Neural crest cell (in vitro differentiated cells): ENCODE measurements at regions not wholly inside any gene's neighbourhood (a gene's known extent, or its start where the extent isn't known, plus 50 kb on each side); places are given as distances from the start of the nearest gene placed in this dataset.

Experiments
- DNase-seq: peaks from one replicate; pipeline ENCODE4 v3.0.0; 2021; ENCODE audit warnings: low read depth, mixed read lengths, low spot score
- H3K27ac Mint-ChIP-seq: one replicate; pipeline ENCODE4 v1.8.0; 2021; ENCODE audit warnings: mild to moderate bottlenecking, mixed read lengths; ENCODE audit not compliant: unreplicated experiment
- H3K27me3 Mint-ChIP-seq: 2 replicates; pipeline ENCODE4 v1.8.0; 2021; ENCODE audit warnings: low read depth, mild to moderate bottlenecking, mixed read lengths
- H3K36me3 Mint-ChIP-seq: 2 replicates; pipeline ENCODE4 v1.8.0; 2021; ENCODE audit warnings: low read depth, mild to moderate bottlenecking, mixed read lengths
- H3K4me1 Mint-ChIP-seq: 2 replicates; pipeline ENCODE4 v1.8.0; 2021; ENCODE audit warnings: mixed read lengths
- H3K4me3 Mint-ChIP-seq: one replicate; pipeline ENCODE4 v1.8.0; 2021; ENCODE audit warnings: mild to moderate bottlenecking, mixed read lengths
- H3K9me3 Mint-ChIP-seq: 2 replicates; pipeline ENCODE4 v1.8.0; 2021; ENCODE audit warnings: mixed read lengths
- TF ChIP-seq, protein P1 (sequence below): fragments of 200-600 bp; sonication (generic); conservative IDR thresholded peaks from 2 replicates; pipeline ENCODE4 v1.5.0; 2021; ENCODE audit warnings: antibody characterized with exemption, mild to moderate bottlenecking

DNA sequence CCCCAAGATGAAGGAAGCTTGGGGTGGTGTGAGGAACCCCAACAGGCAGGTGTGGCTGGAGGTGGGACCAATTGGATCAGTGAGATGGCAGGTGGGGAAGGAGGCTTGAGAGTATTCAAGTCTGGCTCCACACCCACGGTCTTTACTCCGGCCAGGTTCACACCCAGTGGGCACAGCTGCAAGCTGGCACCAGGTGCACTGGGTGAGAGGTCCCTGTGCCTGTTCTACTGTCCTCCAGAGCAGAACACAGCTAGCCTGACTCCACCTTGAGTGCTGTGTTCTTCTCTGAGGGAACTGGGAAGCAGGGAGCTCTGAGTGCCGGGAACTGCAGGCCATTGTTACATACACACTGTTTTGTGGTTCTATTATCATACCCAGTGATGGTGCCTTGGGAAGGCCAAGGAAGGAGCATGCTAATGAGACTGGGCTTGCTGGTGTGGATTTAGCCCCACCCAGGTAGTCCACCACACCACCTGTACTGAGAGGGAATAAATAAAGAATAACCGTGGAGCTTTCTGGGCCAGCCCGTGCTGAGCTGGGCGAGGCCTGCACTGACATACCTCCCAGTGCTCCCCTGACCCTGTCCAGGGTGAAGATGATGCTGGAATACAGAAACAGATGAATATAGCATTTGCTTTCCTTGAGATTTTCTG, 93.4 kb downstream of the ABHD5 start:
- no peaks in the 10 kb centered on the region for H3K36me3 Mint-ChIP-seq
- no peaks in the 10 kb centered on the region for H3K4me1 Mint-ChIP-seq
- no peak overlapping the region for H3K4me3 Mint-ChIP-seq
- TF ChIP-seq, protein P1, sequence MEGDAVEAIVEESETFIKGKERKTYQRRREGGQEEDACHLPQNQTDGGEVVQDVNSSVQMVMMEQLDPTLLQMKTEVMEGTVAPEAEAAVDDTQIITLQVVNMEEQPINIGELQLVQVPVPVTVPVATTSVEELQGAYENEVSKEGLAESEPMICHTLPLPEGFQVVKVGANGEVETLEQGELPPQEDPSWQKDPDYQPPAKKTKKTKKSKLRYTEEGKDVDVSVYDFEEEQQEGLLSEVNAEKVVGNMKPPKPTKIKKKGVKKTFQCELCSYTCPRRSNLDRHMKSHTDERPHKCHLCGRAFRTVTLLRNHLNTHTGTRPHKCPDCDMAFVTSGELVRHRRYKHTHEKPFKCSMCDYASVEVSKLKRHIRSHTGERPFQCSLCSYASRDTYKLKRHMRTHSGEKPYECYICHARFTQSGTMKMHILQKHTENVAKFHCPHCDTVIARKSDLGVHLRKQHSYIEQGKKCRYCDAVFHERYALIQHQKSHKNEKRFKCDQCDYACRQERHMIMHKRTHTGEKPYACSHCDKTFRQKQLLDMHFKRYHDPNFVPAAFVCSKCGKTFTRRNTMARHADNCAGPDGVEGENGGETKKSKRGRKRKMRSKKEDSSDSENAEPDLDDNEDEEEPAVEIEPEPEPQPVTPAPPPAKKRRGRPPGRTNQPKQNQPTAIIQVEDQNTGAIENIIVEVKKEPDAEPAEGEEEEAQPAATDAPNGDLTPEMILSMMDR, result no peak
- H3K27me3 Mint-ChIP-seq, result peaks cover 2% of the 10 kb centered on the region
- peaks cover 3% of the 10 kb centered on the region for H3K9me3 Mint-ChIP-seq
- no peak for DNase-seq
- no peak overlapping the region for H3K27ac Mint-ChIP-seq

DNA sequence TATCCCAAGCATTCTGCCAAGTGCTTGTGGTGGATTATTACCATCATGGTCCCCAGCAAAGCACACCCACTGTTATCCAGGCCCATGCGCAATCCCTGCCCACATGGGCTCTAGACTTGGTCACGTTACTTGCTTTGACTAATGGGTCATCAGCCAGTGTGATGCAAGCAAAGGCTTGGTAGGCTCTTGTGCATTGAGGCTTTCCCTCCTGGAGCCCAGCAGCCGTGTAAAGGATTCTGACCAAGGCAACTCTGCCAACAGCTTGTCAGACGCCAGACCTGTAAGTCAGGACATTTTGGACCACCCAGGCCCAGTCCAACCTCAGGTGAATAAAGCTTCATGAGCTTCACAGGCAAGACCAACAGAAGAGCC, 93.9 kb downstream of the ABHD5 start:
- TF ChIP-seq, protein P1, result no peak
- Mint-ChIP-seq H3K27ac (no peak overlapping the region), H3K9me3 (peaks cover 2% of the 10 kb centered on the region), H3K4me1 (no peaks in the 10 kb centered on the region), H3K4me3 (no peak overlapping the region), H3K27me3 (peaks cover 5% of the 10 kb centered on the region), H3K36me3 (no peaks in the 10 kb centered on the region)
- DNase-seq, result no peak

DNA sequence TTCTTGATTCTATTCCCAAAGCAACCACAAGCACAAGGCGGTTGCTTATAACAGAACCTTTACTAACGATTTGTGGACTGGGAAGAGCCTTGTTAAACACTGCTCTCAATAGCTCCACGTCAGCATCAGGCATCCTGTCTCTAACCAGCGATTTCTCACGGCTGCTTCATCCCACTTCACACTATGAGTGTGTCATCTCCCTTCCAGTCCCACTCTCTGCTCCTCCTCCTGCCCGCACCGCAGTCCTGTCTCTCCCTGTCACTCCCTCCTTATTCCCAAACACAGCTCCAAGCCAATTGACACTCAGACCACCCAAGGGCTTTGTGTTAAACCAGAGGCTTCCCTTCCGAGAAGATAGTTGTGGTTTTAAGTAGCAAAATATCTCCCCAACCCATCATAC, 94.8 kb downstream of the ABHD5 start:
- H3K27ac Mint-ChIP-seq, result no peak overlapping the region
- no peak for DNase-seq
- H3K4me1 Mint-ChIP-seq, result no peaks in the 10 kb centered on the region
- peaks cover 2% of the 10 kb centered on the region for H3K9me3 Mint-ChIP-seq
- TF ChIP-seq, protein P1, result no peak
- H3K4me3 Mint-ChIP-seq, result no peak overlapping the region
- H3K36me3 Mint-ChIP-seq, result no peaks in the 10 kb centered on the region
- peaks cover 6% of the 10 kb centered on the region for H3K27me3 Mint-ChIP-seq

DNA sequence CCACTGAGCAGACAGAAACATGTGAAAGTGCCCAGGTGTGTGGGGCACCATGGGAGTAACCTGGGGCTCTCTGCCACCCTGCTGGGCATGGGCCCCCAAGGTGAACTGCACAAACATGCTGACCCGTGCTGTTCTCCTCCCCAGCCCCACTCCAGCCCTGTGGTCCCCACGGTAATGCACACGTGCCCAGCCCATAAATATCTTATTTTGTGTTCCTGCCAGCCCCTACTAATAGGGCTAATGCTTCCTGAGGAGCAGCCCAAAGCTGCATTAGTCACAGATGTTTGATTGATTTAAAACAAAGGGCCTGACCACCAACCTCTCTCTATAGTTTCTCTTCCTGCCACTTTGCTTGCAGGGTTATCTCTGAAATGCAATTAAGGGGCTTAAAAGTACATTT, 95.4 kb downstream of the ABHD5 start:
- DNase-seq, result no peak
- no peaks in the 10 kb centered on the region for H3K36me3 Mint-ChIP-seq
- TF ChIP-seq, protein P1, result no peak
- no peaks in the 10 kb centered on the region for H3K4me1 Mint-ChIP-seq
- H3K27me3 Mint-ChIP-seq, result peaks cover 12% of the 10 kb centered on the region
- peaks cover 2% of the 10 kb centered on the region for H3K9me3 Mint-ChIP-seq
- no peak overlapping the region for H3K27ac Mint-ChIP-seq
- no peak overlapping the region for H3K4me3 Mint-ChIP-seq

DNA sequence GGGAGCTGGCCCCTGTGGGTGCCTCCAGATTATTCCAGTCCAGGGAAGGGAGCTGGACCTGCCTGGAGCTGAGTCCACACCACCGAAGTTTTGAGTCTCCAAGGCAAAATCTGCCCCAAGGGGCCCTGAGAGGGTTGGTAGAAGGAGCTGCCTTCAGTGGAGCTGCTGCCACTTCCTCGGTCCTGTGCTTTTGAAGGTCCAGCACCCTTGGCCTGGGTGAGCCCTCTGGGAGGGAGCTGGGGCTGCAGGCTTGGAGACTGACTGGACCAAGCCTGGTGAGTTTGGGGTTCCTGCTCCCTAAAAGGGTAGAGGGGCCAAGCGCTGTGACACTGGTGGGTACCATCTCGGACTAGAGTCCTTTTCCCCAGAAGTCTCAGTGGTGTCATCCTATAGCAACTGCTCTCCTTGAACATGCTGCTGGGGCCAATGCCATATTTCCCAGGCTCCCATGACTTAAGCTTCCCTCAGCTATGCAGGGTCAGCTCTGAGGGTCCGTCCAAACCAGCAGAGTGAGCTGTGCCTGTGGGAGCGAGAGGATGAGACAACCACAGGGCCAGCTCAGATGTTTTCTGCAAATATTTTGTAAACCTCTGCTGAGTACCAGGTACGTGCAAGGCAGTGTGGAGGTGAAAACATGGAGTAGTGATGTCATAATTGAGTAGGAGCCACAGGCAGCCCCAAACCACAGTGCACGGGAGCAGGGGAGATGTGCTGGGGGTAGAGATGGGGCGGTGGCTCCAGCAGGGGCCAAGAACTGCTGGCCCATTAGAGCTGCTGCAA, 96.0 kb downstream of the ABHD5 start:
- H3K27ac Mint-ChIP-seq, result peak overlapping the region; percentile 79

More for the DNA sequence above, 96.0 kb downstream of the ABHD5 start:
- no peak for DNase-seq
- Mint-ChIP-seq H3K4me3 (no peak overlapping the region), H3K27me3 (peaks cover 15% of the 10 kb centered on the region), H3K36me3 (no peaks in the 10 kb centered on the region), H3K9me3 (no peaks in the 10 kb centered on the region), H3K4me1 (no peaks in the 10 kb centered on the region)
- TF ChIP-seq, protein P1, result no peak
